Gastrocnemius medialis (tissue), 4 donors: ENCODE measurements at regions not wholly inside any gene's neighbourhood (a gene's known extent, or its start where the extent isn't known, plus 50 kb on each side); places are given as distances from the start of the nearest gene placed in this dataset.

Source experiments
- ATAC-seq, 2 donors: fragments of 150-250 bp; one replicate each; pipeline ENCODE4 v1.9.1; 2016
- DNase-seq, 2 donors: peaks; one replicate each; pipeline ENCODE4 v3.0.0-alpha.2; 2019
- H3K27ac ChIP-seq, 4 donors: fragments of 200-600 bp; sonication (generic); 1 replicate in 1 of 4; 2 replicates in 3 of 4; pipeline ENCODE4 v1.5.1; 2016 to 2018; ENCODE audit warnings: mild to moderate bottlenecking in 2 of 4, moderate library complexity in 1 of 4
- H3K27me3 ChIP-seq, 3 donors: fragments of 200-600 bp; sonication (generic) in 2 of 3; 1 replicate in 1 of 3; 2 replicates in 2 of 3; pipeline versions ENCODE4 v1.5.1 to v1.6.0; 2016 to 2019; ENCODE audit warnings: mild to moderate bottlenecking in 1 of 3, moderate library complexity in 1 of 3
- H3K36me3 ChIP-seq, 2 donors: fragments of 200-600 bp; sonication (generic) in 1 of 2; one replicate each; pipeline ENCODE4 v1.5.1; 2017 to 2018
- H3K4me1 ChIP-seq, 2 donors: fragments of 200-600 bp; sonication (generic) in 1 of 2; one replicate each; pipeline ENCODE4 v1.5.1; 2016 to 2017; ENCODE audit warnings: mild to moderate bottlenecking in 2 of 2
- H3K4me3 ChIP-seq, 4 donors: fragments of 200-600 bp; sonication (generic) in 3 of 4; 1 replicate in 1 of 4; 2 replicates in 3 of 4; pipeline ENCODE4 v1.5.1; 2016 to 2019; ENCODE audit warnings: mild to moderate bottlenecking in 2 of 4
- H3K9me3 ChIP-seq, 3 donors: fragments of 200-600 bp; sonication (generic) in 2 of 3; 1 replicate in 1 of 3; 2 replicates in 2 of 3; pipeline ENCODE4 v1.5.1; 2016 to 2019
- CTCF ChIP-seq, 5 experiments: fragments of 450-650 bp in 3 of 5; fragments of 200-600 bp in 2 of 5; sonication (generic) in 2 of 5; IDR thresholded peaks in 4 of 5; conservative IDR thresholded peaks in 1 of 5; 1 replicate in 4 of 5; 2 replicates in 1 of 5; pipeline ENCODE4 v1.5.1; 2016 to 2019; ENCODE audit warnings: antibody characterized with exemption in 5 of 5, mild to moderate bottlenecking in 3 of 5, moderate library complexity in 3 of 5
- POLR2A ChIP-seq, 2 donors: fragments of 450-650 bp; IDR thresholded peaks; one replicate each; pipeline ENCODE4 v1.6.1; 2017; ENCODE audit warnings: antibody characterized with exemption in 2 of 2, mild to moderate bottlenecking in 2 of 2, moderate library complexity in 2 of 2
- in situ Hi-C, 4 donors: fragments of 200-750 bp; cut with MboI; loops; one replicate each; pipeline versions ENCODE4 v1.15.0 to v1.8.0; 2017; ENCODE audit warnings: low sequenced_read_pairs in 4 of 4
- intact Hi-C: fragments of 100-400 bp; cut with DNase I; formaldehyde crosslinking; loops from one replicate; pipeline ENCODE4 v1.15.1; 2023; ENCODE audit warnings: low total_unique reads

DNA sequence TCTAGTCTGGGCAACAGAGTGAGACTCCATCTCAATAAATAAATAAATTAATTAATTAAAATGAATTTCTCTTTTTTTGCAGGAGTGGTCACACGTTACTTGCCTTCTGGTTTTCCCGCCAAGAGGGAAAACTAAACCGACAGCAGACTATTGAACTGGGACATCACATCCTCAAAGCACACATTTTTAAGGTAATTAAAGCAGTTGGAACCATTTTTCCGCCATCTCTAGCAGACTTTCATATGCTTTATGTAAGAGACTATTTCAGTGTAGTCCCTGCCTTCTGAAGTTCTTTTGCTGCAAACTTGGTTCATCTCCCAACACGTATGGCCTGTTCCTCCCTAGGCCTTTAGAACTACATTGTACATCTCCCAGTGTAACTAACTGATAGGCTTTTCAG is 66.5 kb downstream of the CYB561 start:
- DNase-seq (no peak), ATAC-seq (no peak)
- Histone ChIP-seq H3K4me3 (no peak overlapping the region), H3K27ac (no peak overlapping the region), H3K4me1 (no peaks in the 10 kb centered on the region), H3K27me3 (no peaks in the 10 kb centered on the region), H3K36me3 (no peaks in the 10 kb centered on the region), H3K9me3 (no peaks in the 10 kb centered on the region)
- intact Hi-C loops (no loop called here), in situ Hi-C loops (loop anchor here in 1 of 4 donors (25.0 kb wide), 1 partner anchor 92 kb away; no protein-coding TSS in a partner anchor)
- TF ChIP-seq POLR2A (IDR thresholded peaks at IDR 0.05), result no peak
- no peak for TF ChIP-seq CTCF (IDR thresholded peaks at IDR 0.05 in 4 of 5, conservative IDR thresholded peaks at IDR 0.05 in 1 of 5)

DNA sequence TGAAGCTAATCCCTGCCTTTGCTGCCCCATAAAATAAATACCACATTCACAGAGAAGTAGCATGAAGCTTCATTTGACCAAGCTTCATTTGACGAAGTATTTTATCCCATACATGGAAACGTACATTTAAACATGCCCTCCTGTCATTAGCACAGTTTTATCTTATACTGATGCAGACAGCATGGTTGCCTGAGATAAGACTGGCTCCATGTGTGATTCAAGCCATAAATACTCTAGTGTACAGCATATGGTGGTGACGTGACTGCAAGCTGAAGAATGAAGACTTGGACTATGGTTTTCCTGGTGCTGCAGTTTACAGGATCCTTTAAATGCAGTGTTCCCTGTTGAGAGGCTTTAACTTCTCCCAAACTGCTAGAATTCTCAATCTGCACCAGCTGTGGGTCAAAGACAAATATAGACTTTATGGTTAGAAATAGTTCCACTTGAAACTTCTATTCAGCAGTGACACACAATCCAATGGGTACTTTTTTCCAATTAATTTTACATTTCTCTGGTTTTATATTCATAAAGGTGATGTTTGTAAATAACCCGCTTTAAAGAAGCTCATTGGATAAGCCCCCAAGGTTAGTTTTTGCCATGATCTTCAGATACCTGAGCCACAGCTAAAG is 64.9 kb downstream of the CYB561 start:
- no peaks in the 10 kb centered on the region for H3K9me3 ChIP-seq
- no peaks in the 10 kb centered on the region for H3K36me3 ChIP-seq
- intact Hi-C loops, result no loop called here
- ATAC-seq (no peak), DNase-seq (no peak)
- TF ChIP-seq POLR2A (IDR thresholded peaks at IDR 0.05) (no peak), CTCF (IDR thresholded peaks at IDR 0.05 in 4 of 5, conservative IDR thresholded peaks at IDR 0.05 in 1 of 5) (no peak)
- no peak overlapping the region for H3K27ac ChIP-seq
- H3K27me3 ChIP-seq, result no peaks in the 10 kb centered on the region
- no peak overlapping the region for H3K4me3 ChIP-seq
- in situ Hi-C loops, result loop anchor here in 1 of 4 donors (25.0 kb wide), 1 partner anchor 94 kb away; no protein-coding TSS in a partner anchor
- no peaks in the 10 kb centered on the region for H3K4me1 ChIP-seq

DNA sequence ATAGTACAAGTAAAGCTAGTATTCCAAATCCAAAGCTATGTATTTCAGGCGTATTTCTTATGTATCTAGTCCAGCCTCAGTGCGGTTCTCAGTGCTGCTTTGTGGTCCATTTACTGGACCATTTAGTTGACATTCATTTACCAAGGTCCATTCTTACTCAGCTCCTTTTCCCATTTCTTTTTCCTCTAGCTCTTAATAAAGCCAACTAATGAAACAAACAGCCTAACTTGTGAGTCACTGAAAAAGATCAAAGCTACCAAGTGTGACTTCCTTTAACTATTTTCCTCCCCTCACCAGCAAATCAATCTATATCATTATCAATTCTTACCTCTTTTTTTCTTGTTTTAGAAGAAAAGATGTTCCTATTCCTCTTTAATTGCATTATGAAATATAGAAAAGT is 64.0 kb downstream of the CYB561 start:
- ATAC-seq (no peak), DNase-seq (no peak)
- Histone ChIP-seq H3K4me1 (no peaks in the 10 kb centered on the region), H3K27ac (no peak overlapping the region), H3K27me3 (no peaks in the 10 kb centered on the region), H3K4me3 (no peak overlapping the region), H3K36me3 (no peaks in the 10 kb centered on the region), H3K9me3 (no peaks in the 10 kb centered on the region)
- in situ Hi-C loops, result loop anchor here in 1 of 4 donors (25.0 kb wide), 1 partner anchor 95 kb away; no protein-coding TSS in a partner anchor
- TF ChIP-seq POLR2A (IDR thresholded peaks at IDR 0.05) (no peak), CTCF (IDR thresholded peaks at IDR 0.05 in 4 of 5, conservative IDR thresholded peaks at IDR 0.05 in 1 of 5) (no peak)
- intact Hi-C loops, result no loop called here
